ENCODE measurements at regions not wholly inside any gene's neighbourhood (a gene's known extent, or its start where the extent isn't known, plus 50 kb on each side); places are given as distances from the start of the nearest gene placed in this dataset.

DNA sequence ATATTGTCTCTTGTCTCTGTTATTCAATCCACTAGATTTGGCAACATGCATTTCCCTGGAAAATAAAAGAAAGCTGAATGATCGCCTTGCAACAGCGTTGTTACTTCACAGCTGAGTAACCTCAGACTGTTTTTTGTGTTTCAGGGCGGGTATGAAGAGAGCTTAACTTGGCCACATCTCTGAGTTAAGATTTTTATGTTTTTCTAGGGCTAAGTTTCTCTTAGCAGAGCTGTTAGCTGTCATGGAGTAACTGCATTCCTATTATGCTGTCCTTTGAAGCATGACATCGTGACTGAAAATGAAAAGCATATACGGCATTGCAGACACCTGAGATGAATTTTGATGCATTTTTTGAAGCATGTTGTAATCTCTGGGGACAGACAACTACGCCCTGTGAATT is 1798.9 kb downstream of the PCDH7 start:
- no peak for DNase-seq

DNA sequence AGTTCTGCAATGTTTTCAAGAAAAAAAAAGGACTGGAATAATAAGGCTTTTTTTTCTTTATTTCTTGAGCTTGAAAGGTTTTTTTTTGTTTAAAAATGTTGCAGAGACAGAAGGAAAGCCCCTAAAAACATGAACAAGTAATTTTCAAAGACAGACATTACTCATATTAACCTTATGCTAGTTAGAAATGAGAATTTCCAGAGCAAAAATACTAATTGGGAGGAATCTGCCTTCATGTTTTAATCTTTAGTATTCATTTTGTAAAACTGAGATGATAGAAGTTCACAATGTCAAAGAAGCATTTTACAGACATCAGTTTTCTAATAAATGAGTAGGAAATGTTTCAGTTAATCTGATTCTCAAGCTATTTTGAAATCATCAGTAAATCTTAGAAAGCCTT is 1805.3 kb downstream of the PCDH7 start:
- DNase-seq: no peak

DNA sequence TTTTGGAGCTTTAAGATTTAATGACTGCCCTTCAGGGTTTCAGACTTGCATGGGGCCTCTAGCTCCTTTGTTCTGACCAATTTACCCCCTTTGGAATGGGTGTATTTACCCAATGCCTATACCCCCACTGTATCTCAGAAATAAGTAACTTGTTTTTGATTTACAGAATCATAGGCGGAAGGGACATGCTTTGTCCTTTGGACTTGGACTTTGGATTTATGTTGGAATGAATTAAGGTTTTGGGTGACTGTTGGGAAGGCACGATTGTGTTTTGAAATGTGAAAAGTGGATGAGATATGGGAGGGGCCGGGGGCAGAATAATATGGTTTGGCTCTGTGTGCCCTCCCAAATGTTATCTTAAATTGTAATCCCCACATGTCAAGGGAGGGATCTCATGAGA is 1824.7 kb downstream of the PCDH7 start:
- DNase-seq: no peak

DNA sequence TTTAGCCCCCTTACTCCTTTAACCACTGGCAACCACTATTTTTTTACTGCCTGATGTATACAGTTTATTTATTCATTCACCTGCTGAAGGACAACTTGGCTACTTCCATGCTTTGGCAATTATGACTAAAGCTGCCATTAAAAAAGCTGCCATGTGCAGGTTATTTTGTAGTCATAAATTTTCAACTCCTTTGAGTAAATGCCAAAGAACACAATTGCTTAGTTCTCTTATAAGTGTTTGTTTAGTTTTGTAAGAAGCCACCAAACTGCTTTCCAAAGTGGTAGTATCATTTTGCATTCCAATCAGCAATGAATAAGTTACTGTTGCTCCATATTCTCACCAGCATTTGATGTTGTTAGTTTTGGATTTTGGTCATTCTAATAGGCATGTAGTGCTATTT is 1831.8 kb downstream of the PCDH7 start:
- no peak for DNase-seq

- DNase-seq: no peak
Measured at GRCh38 chr4:32560306-32560705, 1840.1 kb downstream of the PCDH7 start.

DNA sequence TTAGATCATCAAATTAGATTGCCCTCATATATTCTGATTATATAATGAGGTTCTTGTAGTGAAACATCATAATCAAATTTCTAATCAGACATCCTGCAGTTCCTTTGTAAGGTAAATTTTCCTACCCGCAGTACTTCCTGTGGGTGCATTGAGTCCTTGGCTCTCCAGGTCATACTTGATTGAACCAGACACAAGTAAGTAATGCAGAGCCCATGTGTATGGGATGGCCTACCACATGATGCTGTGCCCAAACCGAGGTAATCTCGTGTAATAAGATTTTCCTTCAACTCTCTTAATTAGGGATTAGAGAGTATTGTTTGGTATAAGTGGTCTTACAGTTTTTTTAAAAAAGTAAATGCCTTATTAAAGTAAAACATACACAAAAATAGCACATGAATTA is 1841.8 kb downstream of the PCDH7 start:
- DNase-seq: no peak

DNA sequence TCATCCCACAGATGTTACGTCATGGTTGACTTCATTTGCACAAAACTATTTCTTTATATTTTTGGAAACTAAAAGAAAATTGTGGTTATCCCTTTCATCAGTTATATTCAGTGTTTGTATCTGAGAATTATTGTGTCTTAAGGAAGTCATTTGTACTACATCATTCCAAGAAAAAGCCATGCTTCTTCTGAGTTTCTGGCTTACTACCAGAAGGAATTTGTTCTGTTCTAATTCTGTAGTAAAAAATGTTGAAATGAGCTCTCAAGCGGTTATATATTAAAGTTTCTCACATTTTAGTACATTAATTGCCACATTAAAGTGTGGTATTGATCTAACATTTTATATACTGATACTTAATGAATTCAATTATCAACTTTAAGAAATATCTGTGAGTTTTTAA is 1844.5 kb downstream of the PCDH7 start:
- DNase-seq: no peak

GRCh38 chr4:32569861-32570260 is 1849.7 kb downstream of the PCDH7 start:
- DNase-seq: no peak

GRCh38 chr4:32572366-32572765 is 1852.2 kb downstream of the PCDH7 start:
- no peak for DNase-seq

- no peak for DNase-seq
Measured at GRCh38 chr4:32574803-32575202, 1854.6 kb downstream of the PCDH7 start.

DNA sequence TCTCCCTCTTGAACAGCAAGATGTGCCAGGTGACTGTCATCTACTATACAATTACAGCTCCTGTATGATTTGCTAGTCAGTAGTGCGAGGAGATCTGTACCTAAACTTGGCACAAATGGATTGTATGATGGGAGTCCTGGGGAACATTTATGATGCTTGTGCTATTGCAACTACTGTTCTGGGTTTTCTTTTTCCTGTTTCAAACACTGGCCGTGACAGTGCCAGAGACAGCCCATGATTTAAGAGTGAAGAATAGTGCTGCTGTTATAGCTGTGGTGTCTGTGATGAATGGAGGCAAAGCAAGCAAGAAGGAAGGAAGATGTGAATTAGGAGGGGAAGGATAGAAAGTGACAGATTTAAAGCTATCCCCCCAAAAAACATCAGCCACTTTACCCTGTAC is 1868.9 kb downstream of the PCDH7 start:
- no peak for DNase-seq

GRCh38 chr4:32589853-32590252 is 1869.7 kb downstream of the PCDH7 start:
- no peak for DNase-seq

- no peak for DNase-seq
Measured at GRCh38 chr4:32597354-32597753, 1877.2 kb downstream of the PCDH7 start.

GRCh38 chr4:32601848-32602247 is 1881.7 kb downstream of the PCDH7 start:
- no peak for DNase-seq

- no peak for DNase-seq
Measured at GRCh38 chr4:32607978-32608377, 1887.8 kb downstream of the PCDH7 start.

DNA sequence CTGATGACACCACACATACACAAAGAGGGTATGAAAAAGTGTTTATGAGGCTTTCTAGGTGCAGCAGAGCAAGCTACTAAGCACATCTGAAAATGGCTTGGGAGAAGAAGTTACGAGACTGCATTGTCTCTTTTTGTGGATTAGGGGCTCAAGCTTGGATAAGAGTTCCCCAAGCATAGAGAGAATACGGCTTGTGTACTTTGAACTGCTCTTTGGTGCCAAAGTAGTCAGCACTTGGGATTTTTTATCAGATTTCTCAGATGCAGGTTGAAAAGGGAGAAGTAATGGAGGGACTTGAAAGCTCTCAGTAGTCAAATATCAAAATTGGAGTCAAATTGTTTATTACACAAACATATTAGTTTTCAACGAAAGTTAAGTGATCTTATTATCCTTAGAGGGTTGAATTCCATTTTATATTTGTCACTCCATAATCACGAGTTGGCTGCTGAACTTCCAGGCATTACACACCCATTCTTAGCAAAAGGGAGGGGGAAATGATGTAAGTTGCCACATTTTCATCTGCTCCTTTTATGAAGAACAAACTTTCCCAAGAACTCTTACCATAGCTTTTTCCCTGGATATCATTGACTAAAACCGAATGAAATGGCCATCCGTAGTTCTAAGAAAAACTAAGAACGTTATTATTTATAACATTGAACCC is 1904.9 kb downstream of the PCDH7 start:
- DNase-seq: no peak

- no peak for DNase-seq
Measured at GRCh38 chr4:32625687-32626337, 1905.6 kb downstream of the PCDH7 start.

- DNase-seq: no peak
Measured at GRCh38 chr4:32631831-32632230, 1911.7 kb downstream of the PCDH7 start.

- DNase-seq: no peak
Measured at GRCh38 chr4:32633421-32633820, 1913.3 kb downstream of the PCDH7 start.

GRCh38 chr4:32645653-32646052 is 1925.5 kb downstream of the PCDH7 start:
- DNase-seq: no peak

- DNase-seq: no peak
Measured at GRCh38 chr4:32658019-32658418, 1937.8 kb downstream of the PCDH7 start.

- no peak for DNase-seq
Measured at GRCh38 chr4:32661229-32661628, 1941.1 kb downstream of the PCDH7 start.

DNA sequence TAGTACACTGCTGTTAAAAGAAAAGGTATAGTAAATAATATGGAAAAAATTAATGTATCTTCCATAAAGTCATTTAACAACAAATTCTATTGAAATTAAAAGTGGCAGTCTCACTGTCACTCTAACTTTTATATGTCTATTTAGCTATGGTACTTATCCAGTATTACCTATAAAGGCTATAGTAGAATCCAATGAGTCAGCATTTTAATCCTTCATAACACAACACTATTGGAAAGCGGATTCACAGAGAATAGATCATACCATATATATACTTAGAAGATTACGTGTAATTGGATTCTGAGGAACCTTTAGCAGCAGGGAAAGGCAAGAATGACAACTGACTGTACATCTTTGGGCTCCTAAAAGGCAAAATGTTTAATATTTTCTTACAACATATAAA is 1942.6 kb downstream of the PCDH7 start:
- no peak for DNase-seq

- DNase-seq: no peak
Measured at GRCh38 chr4:32672359-32672758, 1952.2 kb downstream of the PCDH7 start.

GRCh38 chr4:32680946-32681345 is 1960.8 kb downstream of the PCDH7 start:
- DNase-seq: no peak

Measured in EL (cell line).